HG02678 (cell line): ENCODE measurements at regions not wholly inside any gene's neighbourhood (a gene's known extent, or its start where the extent isn't known, plus 50 kb on each side); places are given as distances from the start of the nearest gene placed in this dataset.
"Not testable (repeated sequence)": the region's sequence is repeated elsewhere in the genome, so short reads cannot be mapped to it uniquely, and the experiment has no call there.

Experiments used
- ATAC-seq: cut with Tn5 transposase; IDR thresholded peaks from one replicate; pipeline ENCODE4 v1.9.1; 2021; ENCODE audit warnings: mild to moderate bottlenecking, moderate library complexity; ENCODE audit not compliant: unreplicated experiment

GRCh38 chr6:102848210-102848609 lies 1454.7 kb downstream of the GRIK2 start:
- no peak for ATAC-seq

- no peak for ATAC-seq
These were observed 1447.6 kb downstream of the GRIK2 start for GRCh38 chr6:102841060-102841459.

- ATAC-seq: no peak
These were observed 1438.5 kb downstream of the GRIK2 start for GRCh38 chr6:102832021-102832420.

DNA sequence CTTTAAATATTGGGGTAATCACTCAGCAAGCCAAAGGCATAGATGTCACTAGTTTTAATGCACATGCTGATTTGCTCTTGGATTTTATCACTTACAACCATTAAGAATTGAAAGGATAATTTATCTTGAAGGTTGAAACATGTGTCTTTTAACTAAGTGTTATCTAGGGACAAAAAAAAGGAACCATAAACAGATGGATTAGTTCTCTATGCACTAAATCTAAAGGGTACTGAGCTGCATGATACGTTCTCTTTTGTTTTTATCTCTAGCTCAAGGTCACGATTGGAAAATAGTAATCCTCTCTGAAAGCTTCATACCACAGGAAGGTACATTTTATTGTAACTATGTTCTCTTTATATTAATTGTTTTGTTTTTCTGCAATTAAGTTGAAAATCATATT lies 1426.6 kb downstream of the GRIK2 start:
- ATAC-seq: no peak

- no peak for ATAC-seq
These were observed 1421.7 kb downstream of the GRIK2 start for GRCh38 chr6:102815207-102815606.

DNA sequence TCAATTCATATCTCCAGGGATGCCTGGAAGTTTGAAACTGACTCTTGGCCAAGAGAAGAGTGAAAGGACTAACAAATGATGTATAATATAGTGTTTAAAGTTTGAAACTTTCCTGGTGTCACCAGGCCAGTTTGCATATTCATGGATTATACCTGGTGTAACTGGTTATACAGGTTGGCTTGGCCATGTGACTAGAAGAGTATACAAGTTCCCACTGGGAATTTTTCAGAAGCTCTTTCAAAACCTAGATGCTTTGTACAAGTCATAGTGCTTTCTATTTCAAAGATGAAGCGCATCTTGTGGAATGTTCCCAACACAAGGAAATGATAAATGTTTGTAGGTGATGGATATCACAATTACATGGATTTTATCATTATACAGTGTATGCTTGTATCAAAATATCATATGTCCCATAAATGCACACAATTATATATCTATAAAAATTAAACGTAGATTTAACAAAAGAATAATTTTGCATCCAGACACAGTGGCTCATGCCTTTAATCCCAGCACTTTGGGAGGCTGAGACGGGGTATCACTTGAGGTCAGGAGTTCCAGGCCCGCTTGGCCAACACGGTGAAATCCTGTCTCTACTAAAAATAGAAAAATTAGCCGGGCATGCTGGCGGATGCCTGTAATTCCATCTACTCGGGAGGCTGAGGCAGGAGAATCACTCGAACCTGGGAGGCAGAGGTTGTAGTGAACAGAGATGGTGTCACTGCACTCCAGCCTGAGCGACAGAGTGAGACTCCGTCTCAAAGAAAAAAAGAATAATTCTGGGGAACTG lies 1420.2 kb downstream of the GRIK2 start:
- ATAC-seq: no peak

GRCh38 chr6:102812242-102812641 lies 1418.7 kb downstream of the GRIK2 start:
- no peak for ATAC-seq

DNA sequence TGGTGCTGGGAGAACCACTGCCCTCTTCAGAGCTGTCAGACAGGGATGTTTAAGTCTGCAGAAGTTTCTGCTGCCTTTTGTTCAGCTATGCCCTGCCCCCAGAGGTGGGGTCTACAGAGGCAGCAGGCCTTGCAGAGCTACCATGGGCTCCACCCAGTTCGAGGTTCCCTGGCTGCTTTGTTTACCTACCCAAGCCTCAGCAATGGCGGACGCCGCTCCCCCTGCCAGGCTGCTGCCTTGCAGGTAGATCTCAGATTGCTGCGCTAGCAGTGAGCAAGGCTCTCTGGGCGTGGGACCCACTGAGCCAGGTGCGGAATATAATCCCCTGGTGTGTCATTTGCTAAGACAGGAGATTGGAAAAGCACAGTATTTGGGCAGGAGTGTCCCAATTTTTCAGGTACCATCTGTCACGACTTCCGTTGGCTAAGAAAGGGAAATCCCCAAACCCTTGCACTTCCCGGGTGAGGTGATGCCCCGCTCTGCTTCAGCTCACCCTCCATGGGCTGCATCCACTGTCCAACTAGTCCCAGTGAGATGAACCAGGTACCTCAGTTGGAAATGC lies 1415.5 kb downstream of the GRIK2 start:
- ATAC-seq: not testable (repeated sequence)

- ATAC-seq: no peak
These were observed 1405.5 kb downstream of the GRIK2 start for GRCh38 chr6:102799051-102799450.

DNA sequence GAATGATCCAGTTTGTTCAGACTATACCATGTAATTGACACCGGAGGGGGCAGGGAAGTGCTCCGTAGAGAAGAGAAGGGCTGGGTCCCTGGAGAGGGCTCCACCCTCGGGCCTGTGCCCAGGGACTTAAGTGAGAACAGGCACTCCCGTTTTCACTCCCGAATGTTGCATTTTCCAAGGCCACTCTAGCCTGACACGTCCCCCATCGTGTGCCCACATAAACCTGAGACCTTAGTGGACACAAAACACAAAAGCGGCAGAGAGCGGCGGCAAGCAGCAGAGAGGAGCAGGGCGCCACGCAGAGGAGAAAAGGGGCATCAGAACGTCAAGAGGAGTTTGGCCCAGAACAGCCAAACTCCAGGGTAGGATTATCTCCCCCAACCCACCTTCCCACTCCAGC lies 1405.1 kb downstream of the GRIK2 start:
- ATAC-seq: no peak

DNA sequence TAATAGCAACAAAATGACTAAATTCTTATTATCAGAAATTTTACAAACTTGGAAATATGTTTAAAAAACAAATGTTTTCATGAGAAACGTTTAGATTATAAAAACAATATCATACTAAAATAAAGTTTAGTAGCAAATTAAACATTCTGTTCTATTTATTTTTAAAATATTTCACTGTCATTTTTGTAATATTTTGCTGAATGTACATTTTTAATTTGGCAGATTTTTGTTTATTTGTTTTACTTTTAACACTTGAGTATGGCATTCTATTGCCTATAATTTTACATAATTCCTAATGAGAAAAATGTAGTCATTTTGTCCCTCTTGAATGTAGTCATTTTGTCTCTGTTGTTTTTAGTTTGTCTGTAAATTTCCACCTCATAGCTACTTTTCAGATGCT lies 1400.2 kb downstream of the GRIK2 start:
- no peak for ATAC-seq

GRCh38 chr6:102774326-102774725 lies 1380.8 kb downstream of the GRIK2 start:
- ATAC-seq: no peak

DNA sequence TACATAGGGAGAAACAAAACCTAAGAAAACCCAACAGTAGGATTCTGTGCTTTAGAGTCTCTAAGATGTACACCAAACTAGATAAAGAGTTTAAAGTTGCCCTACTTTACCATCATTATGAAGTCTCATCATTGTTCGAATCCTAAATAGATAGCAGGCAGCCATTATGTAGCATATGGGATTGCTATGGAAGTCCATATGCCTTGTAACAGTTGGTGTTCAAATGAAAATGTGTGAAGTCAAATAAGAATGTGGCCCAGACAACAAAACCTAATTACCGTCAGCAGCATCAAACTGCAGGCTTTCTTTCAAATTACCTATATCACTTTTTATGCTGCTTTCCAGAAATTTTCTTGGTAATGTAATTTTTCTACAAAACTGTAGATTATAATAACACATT lies 1380.1 kb downstream of the GRIK2 start:
- ATAC-seq: no peak

GRCh38 chr6:102766963-102767362 lies 1373.5 kb downstream of the GRIK2 start:
- ATAC-seq: no peak

DNA sequence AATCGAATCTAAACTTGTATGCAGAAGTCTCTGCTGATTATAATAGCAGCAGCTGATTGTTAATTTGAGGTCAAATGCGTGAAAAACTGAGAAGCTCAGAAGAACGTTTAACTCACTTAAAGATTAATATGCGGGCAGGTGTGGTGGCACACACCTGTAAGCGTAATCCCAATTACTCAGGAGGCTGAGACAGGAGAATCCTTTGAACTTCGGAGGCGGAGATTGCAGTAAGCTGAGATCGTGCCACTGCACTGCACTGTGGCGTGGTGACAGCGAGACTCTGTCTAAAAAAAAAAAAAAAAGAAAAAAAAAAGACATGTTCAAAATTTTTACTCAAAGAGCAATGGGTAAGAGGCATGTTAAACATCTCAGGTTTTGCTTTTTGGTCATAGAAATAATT lies 1370.8 kb downstream of the GRIK2 start:
- no peak for ATAC-seq

- ATAC-seq: no peak
These were observed 1370.4 kb downstream of the GRIK2 start for GRCh38 chr6:102763891-102764290.

- no peak for ATAC-seq
These were observed 1368.4 kb downstream of the GRIK2 start for GRCh38 chr6:102761872-102762271.

- no peak for ATAC-seq
These were observed 1365.9 kb downstream of the GRIK2 start for GRCh38 chr6:102759415-102759814.

DNA sequence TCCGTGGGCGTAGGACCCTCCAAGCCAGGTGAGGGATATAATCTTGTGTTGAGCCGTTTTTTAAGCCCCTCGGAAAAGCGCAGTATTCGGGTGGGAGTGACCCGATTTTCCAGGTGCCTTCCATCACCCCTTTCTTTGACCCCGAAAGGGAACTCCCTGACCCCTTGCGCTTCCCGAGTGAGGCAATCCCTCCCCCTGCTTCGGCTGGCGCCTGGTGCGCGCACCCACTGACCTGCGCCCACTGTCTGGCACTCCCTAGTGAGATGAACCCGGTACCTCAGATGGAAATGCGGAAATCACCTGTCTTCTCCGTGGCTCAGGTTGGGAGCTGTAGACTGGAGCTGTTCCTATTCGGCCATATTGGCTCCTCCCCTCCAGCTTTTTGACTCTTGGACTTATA lies 1365.0 kb downstream of the GRIK2 start:
- not testable (repeated sequence) for ATAC-seq

- no peak for ATAC-seq
These were observed 1355.9 kb downstream of the GRIK2 start for GRCh38 chr6:102749210-102749971.

GRCh38 chr6:102746941-102747340 lies 1353.4 kb downstream of the GRIK2 start:
- no peak for ATAC-seq

DNA sequence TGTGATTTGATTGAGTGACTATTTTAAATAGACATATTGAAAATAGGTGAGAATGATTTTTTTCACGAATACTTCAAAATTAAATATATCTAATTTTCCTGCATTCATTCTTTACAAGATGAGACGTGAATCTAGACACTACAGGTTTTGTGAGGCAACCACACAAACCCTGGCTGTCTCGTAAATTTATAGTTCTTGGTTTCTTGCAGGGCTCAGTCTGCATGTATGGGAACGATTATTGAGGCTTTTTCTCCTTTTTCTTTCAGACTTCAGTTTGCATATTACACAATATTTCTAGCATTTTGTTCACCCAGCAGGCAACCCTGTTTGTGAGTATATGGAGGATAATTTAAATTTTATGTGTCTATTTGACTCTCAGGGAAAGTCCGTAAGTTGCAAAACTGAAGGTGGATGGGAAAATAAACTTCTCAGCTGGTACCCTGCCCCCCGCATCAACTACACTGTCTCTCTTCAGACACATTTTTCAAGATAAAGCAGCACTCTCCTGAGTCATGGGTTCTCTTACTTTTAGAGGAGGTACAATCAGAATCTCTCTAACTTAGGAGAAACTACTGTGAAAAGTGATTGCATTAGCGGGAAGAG lies 1349.3 kb downstream of the GRIK2 start:
- no peak for ATAC-seq
